T-helper 1 cell treated with Interleukin-12 subunit alpha and Interleukin-12 subunit beta and Interleukin-4 antibody, amounts not matched to agents 30 μg/mL and 1 μg/mL, for 36 hours (primary cell): ENCODE measurements at regions not wholly inside any gene's neighbourhood (a gene's known extent, or its start where the extent isn't known, plus 50 kb on each side); places are given as distances from the start of the nearest gene placed in this dataset.

Experiments used
- H3K27ac Mint-ChIP-seq: one replicate; pipeline ENCODE4 v1.8.0; 2021; ENCODE audit warnings: mild to moderate bottlenecking, mixed read lengths
- H3K27me3 Mint-ChIP-seq: one replicate; pipeline ENCODE4 v1.8.0; 2021; ENCODE audit warnings: low read depth, mixed read lengths
- H3K36me3 Mint-ChIP-seq: one replicate; pipeline ENCODE4 v1.8.0; 2021; ENCODE audit warnings: low read depth, mixed read lengths
- H3K4me1 Mint-ChIP-seq: one replicate; pipeline ENCODE4 v1.8.0; 2021; ENCODE audit warnings: low read depth, mixed read lengths
- H3K4me3 Mint-ChIP-seq: one replicate; pipeline ENCODE4 v1.8.0; 2021; ENCODE audit warnings: mild to moderate bottlenecking, moderate library complexity, mixed read lengths
- H3K9me3 Mint-ChIP-seq: one replicate; pipeline ENCODE4 v1.8.0; 2021; ENCODE audit warnings: mixed read lengths

- H3K27me3 Mint-ChIP-seq = peaks cover 7% of the 10 kb centered on the region
- peaks cover 31% of the 10 kb centered on the region for H3K9me3 Mint-ChIP-seq
- no peak overlapping the region for H3K4me3 Mint-ChIP-seq
Measured at GRCh38 chr10:62708569-62708968, 96.0 kb upstream of the ADO start.

DNA sequence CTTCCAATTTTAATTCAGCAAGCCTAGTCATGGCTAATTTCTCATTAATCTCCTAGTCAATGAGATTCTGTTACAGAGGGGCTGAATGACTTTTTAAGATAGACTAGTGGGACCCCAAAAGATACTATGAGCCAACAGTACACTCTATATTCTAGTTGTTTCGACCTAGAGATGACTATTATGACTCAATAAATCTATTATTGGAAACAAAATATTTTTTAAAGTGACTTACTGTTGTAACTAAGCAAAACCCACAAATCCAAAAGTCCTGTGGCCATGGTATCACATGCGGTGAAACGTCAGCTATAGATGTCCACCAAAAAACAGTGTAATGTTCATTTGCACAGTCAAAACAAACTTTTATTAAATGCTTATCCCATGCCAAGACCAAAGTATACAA, 95.3 kb upstream of the ADO start:
- H3K36me3 Mint-ChIP-seq = peaks cover 2% of the 10 kb centered on the region
- H3K9me3 Mint-ChIP-seq = peaks cover 26% of the 10 kb centered on the region
- H3K4me1 Mint-ChIP-seq = peaks cover 8% of the 10 kb centered on the region
- H3K27ac Mint-ChIP-seq = no peak overlapping the region
- peaks cover 10% of the 10 kb centered on the region for H3K27me3 Mint-ChIP-seq
- H3K4me3 Mint-ChIP-seq = no peak overlapping the region

More at GRCh38 chr10:62708569-62708968, 96.0 kb upstream of the ADO start:
- Mint-ChIP-seq H3K4me1 (peaks cover 8% of the 10 kb centered on the region), H3K36me3 (peaks cover 2% of the 10 kb centered on the region), H3K27ac (no peak overlapping the region)

GRCh38 chr10:62710182-62710581, 94.3 kb upstream of the ADO start:
- peaks cover 8% of the 10 kb centered on the region for H3K4me1 Mint-ChIP-seq
- peaks cover 2% of the 10 kb centered on the region for H3K36me3 Mint-ChIP-seq

GRCh38 chr10:62715383-62715782, 89.1 kb upstream of the ADO start:
- H3K36me3 Mint-ChIP-seq = no peaks in the 10 kb centered on the region
- H3K27me3 Mint-ChIP-seq = peaks cover 23% of the 10 kb centered on the region
- no peak overlapping the region for H3K4me3 Mint-ChIP-seq
- H3K27ac Mint-ChIP-seq = no peak overlapping the region
- peaks cover 10% of the 10 kb centered on the region for H3K9me3 Mint-ChIP-seq
- H3K4me1 Mint-ChIP-seq = no peaks in the 10 kb centered on the region

More at GRCh38 chr10:62710182-62710581, 94.3 kb upstream of the ADO start:
- H3K27ac Mint-ChIP-seq = no peak overlapping the region
- no peak overlapping the region for H3K4me3 Mint-ChIP-seq
- H3K27me3 Mint-ChIP-seq = peaks cover 18% of the 10 kb centered on the region
- H3K9me3 Mint-ChIP-seq = peaks cover 17% of the 10 kb centered on the region

GRCh38 chr10:62718585-62718984, 85.9 kb upstream of the ADO start:
- Mint-ChIP-seq H3K27ac (no peak overlapping the region), H3K36me3 (no peaks in the 10 kb centered on the region), H3K4me1 (no peaks in the 10 kb centered on the region), H3K27me3 (peaks cover 23% of the 10 kb centered on the region), H3K4me3 (no peak overlapping the region), H3K9me3 (no peaks in the 10 kb centered on the region)

- Mint-ChIP-seq H3K27me3 (peaks cover 21% of the 10 kb centered on the region), H3K27ac (no peak overlapping the region), H3K9me3 (no peaks in the 10 kb centered on the region), H3K4me3 (no peak overlapping the region), H3K36me3 (no peaks in the 10 kb centered on the region), H3K4me1 (no peaks in the 10 kb centered on the region)
Measured at GRCh38 chr10:62719061-62719460, 85.5 kb upstream of the ADO start.

DNA sequence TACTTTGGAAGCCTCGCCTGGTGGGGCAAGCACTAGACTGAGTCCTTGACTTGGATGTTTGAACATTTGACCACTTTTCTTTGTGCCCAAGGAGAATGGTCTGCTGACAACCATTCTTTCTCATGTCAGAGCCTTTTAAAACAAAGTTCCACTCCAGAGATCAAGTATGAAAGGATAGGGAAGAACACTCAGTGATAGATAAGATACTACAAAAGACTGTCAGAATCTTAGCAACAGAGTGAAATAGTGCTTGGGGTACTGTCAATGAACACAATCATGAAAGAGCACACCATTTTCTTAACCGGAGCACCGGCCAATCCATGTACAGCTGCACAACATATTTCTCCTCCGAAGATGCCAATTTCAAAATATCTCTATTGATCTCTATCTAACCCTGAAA, 82.8 kb upstream of the ADO start:
- H3K4me3 Mint-ChIP-seq = no peak overlapping the region
- peaks cover 6% of the 10 kb centered on the region for H3K27me3 Mint-ChIP-seq
- H3K27ac Mint-ChIP-seq = no peak overlapping the region
- no peaks in the 10 kb centered on the region for H3K9me3 Mint-ChIP-seq
- peaks cover 15% of the 10 kb centered on the region for H3K4me1 Mint-ChIP-seq
- H3K36me3 Mint-ChIP-seq = no peaks in the 10 kb centered on the region

GRCh38 chr10:62723375-62723774, 81.1 kb upstream of the ADO start:
- no peak overlapping the region for H3K27ac Mint-ChIP-seq
- no peak overlapping the region for H3K4me3 Mint-ChIP-seq
- peaks cover 27% of the 10 kb centered on the region for H3K4me1 Mint-ChIP-seq
- peaks cover 2% of the 10 kb centered on the region for H3K36me3 Mint-ChIP-seq
- peaks cover 6% of the 10 kb centered on the region for H3K27me3 Mint-ChIP-seq
- peaks cover 5% of the 10 kb centered on the region for H3K9me3 Mint-ChIP-seq

GRCh38 chr10:62724465-62724864, 80.1 kb upstream of the ADO start:
- H3K9me3 Mint-ChIP-seq = peaks cover 5% of the 10 kb centered on the region
- no peak overlapping the region for H3K4me3 Mint-ChIP-seq
- H3K4me1 Mint-ChIP-seq = peaks cover 35% of the 10 kb centered on the region
- H3K36me3 Mint-ChIP-seq = peaks cover 2% of the 10 kb centered on the region
- peaks cover 9% of the 10 kb centered on the region for H3K27me3 Mint-ChIP-seq
- H3K27ac Mint-ChIP-seq = no peak overlapping the region

DNA sequence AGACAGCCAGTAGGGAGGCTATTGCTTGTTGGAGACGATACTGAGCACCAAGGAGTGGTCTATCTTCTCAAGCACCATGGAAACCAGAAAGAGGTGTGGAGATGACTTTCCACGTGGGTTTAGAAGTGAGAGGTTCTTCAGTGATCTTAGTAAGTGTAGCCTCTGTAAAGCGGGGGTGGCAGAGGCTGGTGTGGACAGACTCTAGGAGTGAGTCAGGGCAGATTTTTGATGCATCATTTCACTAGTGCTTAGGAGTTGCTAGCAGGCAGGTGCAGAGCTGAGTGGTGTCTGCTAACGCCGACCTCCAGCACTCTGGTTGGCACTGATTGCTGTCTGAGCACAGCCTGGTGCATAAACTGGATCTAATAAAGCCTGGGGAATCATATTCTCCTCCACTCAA, 78.4 kb upstream of the ADO start:
- peaks cover 5% of the 10 kb centered on the region for H3K9me3 Mint-ChIP-seq
- H3K4me3 Mint-ChIP-seq = no peak overlapping the region
- H3K4me1 Mint-ChIP-seq = peaks cover 35% of the 10 kb centered on the region
- peak overlapping the region; percentile 21 for H3K27ac Mint-ChIP-seq
- peaks cover 2% of the 10 kb centered on the region for H3K36me3 Mint-ChIP-seq
- peaks cover 9% of the 10 kb centered on the region for H3K27me3 Mint-ChIP-seq

- Mint-ChIP-seq H3K27ac (no peak overlapping the region), H3K36me3 (peaks cover 2% of the 10 kb centered on the region), H3K9me3 (peaks cover 5% of the 10 kb centered on the region), H3K4me1 (peaks cover 35% of the 10 kb centered on the region), H3K27me3 (peaks cover 13% of the 10 kb centered on the region), H3K4me3 (no peak overlapping the region)
Measured at GRCh38 chr10:62726638-62727037, 77.9 kb upstream of the ADO start.

DNA sequence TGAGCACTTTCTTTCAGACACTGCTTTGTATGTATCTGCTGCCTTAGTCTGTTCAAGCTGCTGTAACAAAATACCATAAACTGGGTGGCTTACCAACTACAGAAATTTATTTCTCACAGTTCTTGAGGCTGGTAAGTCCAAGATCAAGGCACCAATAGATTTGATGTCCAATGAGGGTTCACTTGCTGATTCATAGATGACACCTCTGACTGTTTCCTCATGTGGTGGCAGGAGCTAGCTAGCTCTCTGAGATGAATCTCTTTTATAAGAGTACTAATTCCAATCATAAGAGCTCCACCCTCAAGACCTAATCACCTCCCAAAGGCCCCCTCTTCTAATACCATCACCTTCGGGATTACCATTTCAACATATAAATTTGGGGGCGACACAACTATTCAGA, 76.6 kb upstream of the ADO start:
- peaks cover 35% of the 10 kb centered on the region for H3K4me1 Mint-ChIP-seq

DNA sequence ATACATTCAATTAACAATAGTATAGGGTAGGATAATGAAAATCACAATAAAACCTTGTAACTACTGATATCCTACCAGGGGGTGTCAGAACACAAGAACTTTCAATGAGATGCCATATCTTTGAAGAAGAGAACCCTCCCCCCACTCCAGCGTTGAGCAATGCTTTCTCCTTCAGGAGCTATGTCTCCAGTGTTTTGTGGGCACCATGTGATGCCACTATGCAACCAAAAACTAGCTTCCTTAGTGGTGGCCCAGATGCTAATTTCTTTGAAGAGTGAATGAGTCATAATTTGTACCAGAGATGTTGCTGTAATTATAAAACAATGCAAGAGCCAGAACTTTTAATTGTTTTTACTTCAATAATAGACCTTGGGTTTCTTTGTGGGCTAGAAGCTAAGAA, 76.0 kb upstream of the ADO start:
- H3K4me1 Mint-ChIP-seq = peaks cover 35% of the 10 kb centered on the region
- peaks cover 14% of the 10 kb centered on the region for H3K27me3 Mint-ChIP-seq
- H3K27ac Mint-ChIP-seq = peak overlapping the region; percentile 10
- peaks cover 2% of the 10 kb centered on the region for H3K36me3 Mint-ChIP-seq
- H3K4me3 Mint-ChIP-seq = no peak overlapping the region
- peaks cover 5% of the 10 kb centered on the region for H3K9me3 Mint-ChIP-seq

More for the DNA sequence above, 76.6 kb upstream of the ADO start:
- Mint-ChIP-seq H3K9me3 (peaks cover 5% of the 10 kb centered on the region), H3K4me3 (no peak overlapping the region), H3K36me3 (peaks cover 2% of the 10 kb centered on the region), H3K27me3 (peaks cover 14% of the 10 kb centered on the region), H3K27ac (no peak overlapping the region)

GRCh38 chr10:62732841-62733653, 71.5 kb upstream of the ADO start:
- H3K9me3 Mint-ChIP-seq = no peaks in the 10 kb centered on the region
- H3K27ac Mint-ChIP-seq = no peak overlapping the region
- peak overlapping the region; percentile 68 for H3K4me3 Mint-ChIP-seq

DNA sequence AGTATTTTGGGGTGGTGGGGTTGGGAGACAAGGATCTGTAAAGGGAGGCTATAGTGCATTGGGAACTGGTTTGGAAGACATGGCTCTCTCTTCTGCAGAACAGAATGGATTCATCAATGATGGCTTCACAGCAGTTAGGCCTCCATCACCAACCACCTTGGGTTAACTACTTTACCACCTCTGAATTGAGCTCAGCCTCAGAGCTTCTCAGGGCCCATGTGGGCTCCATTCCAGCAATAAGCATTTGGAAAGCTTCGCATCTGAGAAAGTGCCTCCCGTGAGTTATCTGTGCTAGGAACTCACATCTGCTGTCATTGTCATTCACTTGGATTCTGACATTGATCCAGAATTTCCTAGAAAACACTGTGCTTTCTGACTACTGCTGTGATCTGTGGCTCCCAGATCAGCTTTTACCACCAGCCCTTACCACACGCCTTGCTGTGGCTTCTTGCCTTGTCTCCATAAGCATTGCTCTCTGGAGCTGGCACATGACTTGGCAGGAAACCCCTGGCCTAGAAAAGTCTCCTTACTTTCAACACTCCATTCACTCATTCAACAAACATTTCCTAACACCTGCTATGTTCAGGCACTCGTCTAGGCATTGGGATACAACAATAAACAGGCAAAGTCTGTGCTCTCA, 70.7 kb upstream of the ADO start:
- Mint-ChIP-seq H3K4me3 (peak overlapping the region; percentile 68), H3K27ac (no peak overlapping the region), H3K9me3 (no peaks in the 10 kb centered on the region), H3K27me3 (peaks cover 8% of the 10 kb centered on the region), H3K4me1 (peaks cover 9% of the 10 kb centered on the region), H3K36me3 (no peaks in the 10 kb centered on the region)

More at GRCh38 chr10:62732841-62733653, 71.5 kb upstream of the ADO start:
- peaks cover 8% of the 10 kb centered on the region for H3K27me3 Mint-ChIP-seq
- H3K4me1 Mint-ChIP-seq = peaks cover 16% of the 10 kb centered on the region
- H3K36me3 Mint-ChIP-seq = no peaks in the 10 kb centered on the region
